Endometrium (tissue), 2 donors: ENCODE measurements at regions not wholly inside any gene's neighbourhood (a gene's known extent, or its start where the extent isn't known, plus 50 kb on each side); places are given as distances from the start of the nearest gene placed in this dataset.

Experiments
- FAIRE-seq: peaks from 2 replicates; lab custom pipeline; 2012; peaks lifted over from hg19 to GRCh38; lab: Jason Lieb, UNC
- donor health status: control.
- donor health status: control.

DNA sequence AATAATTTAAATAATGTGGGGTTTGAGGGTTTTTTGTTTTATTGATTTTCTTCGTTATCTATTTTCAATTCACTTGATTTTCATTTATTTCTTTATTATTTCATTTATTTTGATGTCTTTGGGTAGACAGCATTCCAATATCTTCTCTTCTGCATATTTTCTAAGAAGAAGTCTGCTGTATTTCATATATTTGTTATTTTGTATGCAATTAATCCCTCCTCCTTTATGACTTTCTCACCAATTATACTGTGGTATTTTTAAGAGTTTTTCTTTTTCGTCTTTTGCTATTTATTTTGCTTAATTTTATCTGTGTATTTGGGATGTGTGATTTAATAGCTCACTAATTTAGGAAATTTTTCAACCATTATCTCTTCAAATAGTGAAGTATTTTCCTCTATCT, 1444.4 kb upstream of the MIR17HG start:
- FAIRE-seq: no peak

DNA sequence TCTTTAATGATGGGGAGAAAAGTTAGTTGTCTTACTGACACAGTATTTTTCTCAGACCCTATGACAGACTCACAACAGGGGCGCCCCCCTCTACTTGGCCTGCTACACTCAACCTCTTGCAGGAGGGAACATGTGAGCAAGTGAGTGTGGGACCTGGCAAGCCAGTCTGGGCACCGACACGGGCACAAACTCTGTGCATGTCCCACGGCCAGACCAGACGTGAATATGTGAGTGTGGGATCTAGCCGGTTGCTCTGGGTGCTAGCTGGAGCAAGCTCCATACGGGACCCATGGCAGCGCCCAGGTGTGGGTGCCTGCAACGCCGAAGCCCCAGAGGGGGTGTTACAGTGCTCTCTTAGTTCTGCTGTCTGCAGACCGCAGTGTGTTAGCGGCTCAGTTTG, 1437.3 kb upstream of the MIR17HG start:
- no peak for FAIRE-seq

DNA sequence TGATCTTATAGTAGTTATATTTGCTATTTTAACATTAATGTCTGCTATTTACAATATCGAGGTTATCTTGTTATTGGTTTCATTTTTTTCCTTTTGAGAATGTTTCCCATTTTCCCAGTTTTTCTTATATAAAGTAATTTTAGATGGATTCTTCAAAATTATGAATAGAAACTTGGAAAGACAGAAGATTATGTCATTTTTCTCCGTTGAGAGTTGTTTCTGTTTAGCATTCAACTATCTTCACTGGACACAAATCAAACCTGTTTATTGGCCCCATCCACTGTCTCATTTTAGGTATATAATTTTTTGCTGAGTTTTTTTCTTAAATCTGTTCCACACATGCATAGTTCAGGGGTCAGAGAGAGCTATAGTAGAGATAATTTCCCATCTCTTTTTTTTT, 1430.9 kb upstream of the MIR17HG start:
- no peak for FAIRE-seq

DNA sequence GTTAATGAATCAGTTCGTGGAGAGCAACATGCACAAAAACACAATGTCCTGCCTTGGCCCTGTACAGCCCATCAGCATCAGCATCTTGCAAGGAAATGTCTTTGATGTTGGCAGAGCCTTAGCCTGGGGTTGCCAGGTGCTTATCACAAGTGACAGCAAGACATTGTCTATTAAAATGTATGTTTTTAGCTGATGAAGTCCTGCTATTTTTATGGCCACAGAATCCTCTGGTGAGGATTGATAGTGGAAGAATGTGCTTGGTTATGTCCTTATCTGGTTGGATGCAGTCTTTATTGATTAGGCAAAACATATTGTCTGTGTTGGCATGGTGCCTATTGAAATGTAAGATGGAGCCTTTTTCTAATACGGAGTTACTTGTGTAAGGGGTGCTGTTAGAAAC, 1427.0 kb upstream of the MIR17HG start:
- no peak for FAIRE-seq

DNA sequence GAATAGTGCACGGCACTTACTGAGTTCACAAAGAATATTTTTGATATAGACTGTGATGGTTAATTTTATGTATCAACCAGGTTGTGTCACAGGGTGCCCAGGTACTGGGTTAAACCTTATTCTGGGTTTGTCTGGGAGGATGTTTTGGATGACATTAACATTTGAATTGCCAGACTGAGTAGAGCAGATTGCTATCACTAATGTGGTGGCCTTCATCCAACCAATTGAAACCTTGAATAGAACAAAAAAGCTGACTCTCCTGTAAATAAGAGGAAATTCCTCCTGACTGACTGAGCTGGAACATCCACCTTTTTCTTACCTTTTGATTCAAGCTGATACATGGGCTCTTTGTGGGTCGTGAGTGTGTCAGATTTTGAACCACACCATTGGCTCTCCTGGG, 1424.4 kb upstream of the MIR17HG start:
- FAIRE-seq: no peak

DNA sequence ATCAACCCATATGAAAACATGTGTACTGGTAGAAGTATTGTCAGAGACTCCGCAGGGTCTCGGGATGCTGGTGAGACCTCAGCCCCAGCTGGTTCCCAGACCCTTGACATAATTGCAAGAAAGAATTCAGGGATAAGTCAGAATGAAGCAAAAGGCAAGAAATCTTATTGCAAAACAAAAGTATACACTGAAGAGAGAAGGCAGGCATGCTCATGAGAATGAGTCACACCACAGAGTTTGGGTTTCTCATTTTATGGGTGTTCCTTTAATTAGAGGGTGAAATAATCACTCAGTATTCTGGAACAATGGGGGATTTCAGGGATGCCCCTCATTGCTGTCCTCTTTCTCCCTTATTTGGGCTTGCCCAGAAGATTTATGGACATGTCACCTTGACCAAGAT, 1423.8 kb upstream of the MIR17HG start:
- FAIRE-seq: no peak

DNA sequence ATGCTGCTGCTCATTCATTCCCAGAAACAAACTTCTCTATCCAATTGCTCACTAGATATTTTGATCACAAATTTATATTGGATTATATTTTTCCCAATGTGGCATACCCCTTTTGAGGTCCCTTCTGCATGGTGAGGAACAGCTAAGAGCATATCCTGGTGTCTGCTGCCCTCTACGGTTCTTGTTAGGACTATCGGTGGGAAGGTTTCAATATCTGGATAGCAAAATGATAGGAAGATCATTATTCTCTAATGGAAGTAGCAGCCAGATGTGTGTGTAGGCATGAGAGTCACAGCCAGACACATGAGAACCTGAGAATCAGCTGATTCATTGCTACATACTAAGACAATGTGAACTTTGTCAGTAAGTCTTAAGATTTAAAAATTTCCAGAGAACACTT, 1422.4 kb upstream of the MIR17HG start:
- no peak for FAIRE-seq

DNA sequence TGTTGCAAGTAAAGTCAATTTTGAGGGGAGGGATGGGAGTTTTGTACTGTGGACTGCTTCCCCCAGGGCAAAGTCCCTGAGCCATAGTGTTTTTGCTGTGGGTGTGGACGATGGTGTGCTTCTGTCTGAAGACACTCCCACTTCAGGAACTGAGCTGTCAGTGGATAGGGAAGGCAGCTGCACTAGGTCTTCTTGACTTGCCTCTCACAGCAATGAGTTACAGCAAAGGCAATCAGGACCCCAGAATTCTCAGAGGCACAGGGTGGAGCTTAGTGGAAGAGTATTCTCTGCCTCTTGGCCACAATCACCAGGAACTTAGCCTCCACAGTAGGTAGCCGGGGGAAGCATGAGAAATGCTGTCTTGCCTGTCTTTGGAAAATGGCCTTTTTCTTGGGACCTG, 1416.6 kb upstream of the MIR17HG start:
- no peak for FAIRE-seq

DNA sequence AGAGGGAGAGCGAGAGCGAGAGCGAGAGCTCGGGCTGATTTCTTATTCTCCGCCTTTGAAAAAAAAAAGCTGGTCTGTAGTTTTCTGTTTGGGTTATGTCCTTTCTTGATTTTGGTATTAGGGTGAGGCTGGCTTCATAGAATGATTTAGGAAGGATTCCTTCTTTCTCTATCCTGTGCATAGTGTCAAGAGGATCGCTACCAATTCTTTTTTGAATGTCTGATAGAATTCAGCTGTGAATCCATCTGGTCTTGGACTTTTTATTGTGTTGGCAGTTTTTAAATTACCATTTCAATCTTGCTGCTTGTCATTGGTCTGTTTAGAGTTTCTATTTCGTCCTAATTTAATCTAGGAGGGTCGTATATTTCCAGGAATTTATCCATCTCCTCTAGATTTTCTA, 1414.6 kb upstream of the MIR17HG start:
- FAIRE-seq: no peak

DNA sequence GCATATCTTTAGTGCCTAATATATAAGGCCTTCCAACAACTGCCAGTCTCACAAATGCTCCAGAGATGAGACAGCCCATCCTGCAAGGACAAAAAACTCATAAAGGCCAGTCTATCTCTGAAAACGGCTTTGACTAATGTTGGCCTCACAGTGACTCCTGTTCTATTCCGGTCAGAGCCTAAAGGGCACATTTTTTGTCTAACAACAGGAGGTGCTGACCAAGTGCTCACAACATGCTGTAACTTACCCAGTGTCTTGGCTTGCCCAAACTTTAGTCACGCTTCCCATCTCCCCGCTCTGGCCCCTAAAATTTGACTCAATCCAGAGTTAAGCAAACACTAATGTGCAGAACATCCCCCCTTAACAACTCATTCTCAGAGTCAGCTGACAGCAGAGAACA, 1411.2 kb upstream of the MIR17HG start:
- no peak for FAIRE-seq

DNA sequence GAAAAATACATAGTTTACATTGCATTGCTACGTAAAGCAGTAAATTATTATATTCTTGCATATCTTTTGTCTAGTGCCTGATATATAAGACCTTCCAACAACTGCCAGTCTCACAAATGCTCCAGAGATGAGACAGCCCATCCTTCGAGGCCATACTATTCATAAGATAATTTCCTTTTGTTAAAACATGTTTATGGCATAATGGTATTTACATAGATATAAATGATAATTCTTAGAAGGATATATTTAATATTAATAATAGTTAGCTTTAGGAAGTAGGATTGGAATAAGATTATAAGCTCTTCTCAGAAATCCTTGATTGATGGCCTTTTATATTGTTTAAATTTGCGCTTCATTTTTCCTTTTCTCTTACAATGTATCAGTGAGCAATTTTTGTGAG, 1410.1 kb upstream of the MIR17HG start:
- no peak for FAIRE-seq

DNA sequence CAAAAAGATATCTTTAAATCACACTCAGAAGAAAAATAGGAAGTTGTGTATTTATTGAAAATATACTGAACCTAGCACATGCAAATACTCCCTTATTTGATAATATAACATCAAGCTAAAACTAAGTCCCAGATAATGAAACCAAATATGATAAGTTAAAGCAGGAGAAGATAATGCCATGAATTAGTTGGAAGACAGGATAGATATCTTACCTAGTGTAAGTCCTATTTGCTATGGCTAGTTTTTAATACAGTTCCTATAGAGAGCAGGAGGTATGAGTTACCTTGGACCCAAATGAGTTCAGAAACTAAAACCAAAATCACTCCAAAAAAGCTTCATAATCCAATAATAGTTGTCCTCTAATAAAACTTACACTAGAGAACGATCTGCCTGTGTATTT, 1407.1 kb upstream of the MIR17HG start:
- FAIRE-seq: no peak

DNA sequence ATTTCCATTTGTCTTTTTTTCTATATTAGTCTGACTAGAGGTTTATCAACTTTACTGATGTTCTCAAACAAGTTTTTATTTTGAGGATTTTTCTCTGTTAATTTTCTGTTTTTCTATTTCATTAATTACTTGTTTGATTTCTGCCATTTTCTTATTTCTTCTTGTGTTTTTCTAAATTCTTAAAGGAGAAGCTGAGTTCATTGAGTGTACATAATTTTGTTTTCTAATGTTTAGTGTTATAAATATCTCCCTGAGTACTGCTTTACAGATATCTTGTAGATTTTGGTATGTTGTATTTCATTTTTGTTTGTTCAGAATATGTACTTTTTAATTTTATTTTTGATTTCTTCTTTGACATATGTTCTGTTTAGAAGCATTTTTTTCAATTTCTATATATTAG, 1404.3 kb upstream of the MIR17HG start:
- FAIRE-seq: no peak

DNA sequence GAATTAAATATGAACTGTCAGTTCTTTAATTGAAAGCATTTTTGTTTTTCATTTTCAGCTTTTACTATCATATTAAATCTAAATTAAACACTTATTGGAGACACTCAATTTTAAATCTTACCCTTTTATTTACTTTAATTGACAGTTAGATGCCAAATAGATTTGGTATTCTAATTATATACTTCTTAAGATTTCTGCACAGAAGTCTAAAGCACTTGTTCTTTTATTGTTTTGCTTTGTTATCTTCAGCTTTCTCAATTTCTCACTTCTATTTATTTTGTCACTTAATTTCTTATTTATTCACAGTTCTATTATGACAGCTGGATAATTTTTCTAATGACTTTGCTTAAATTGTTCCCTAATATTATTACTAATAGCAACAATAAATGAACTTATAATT, 1397.3 kb upstream of the MIR17HG start:
- no peak for FAIRE-seq

DNA sequence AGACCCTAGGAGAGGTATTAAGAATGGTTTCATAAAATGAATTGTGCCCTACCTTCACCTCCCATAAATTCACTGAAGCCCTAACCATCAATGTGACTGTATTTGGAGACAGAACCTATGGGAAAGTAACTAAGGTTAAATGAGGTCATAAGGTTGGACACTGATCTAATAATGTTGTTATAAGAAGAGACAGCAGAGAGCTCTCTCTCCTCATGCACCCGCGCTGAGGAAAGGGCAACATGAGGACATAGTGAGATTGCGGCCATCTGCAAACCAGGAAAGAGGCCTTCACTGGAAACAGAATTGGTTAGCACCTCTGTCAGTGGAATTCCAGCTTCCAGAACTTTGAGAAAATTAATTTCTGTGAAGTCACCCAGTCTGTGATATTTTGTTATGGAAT, 1396.1 kb upstream of the MIR17HG start:
- FAIRE-seq: no peak

DNA sequence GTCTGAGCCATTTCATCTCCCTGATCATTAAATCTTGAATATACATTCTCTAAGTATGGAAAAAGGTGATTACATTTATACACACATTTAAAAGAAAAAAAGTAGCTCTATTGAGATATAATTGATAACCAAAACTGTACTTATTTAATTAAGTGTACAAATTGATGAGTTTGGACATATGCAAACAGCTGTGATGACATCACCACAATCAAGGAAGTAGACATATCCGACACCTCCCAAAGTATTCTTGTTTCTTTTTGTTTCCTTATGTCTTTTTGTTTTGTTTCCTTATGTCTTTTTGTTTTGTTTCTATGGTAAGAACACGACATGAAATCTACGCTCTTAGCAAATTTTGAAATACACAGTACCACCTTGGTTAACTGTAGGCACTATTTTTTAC, 1393.9 kb upstream of the MIR17HG start:
- no peak for FAIRE-seq

DNA sequence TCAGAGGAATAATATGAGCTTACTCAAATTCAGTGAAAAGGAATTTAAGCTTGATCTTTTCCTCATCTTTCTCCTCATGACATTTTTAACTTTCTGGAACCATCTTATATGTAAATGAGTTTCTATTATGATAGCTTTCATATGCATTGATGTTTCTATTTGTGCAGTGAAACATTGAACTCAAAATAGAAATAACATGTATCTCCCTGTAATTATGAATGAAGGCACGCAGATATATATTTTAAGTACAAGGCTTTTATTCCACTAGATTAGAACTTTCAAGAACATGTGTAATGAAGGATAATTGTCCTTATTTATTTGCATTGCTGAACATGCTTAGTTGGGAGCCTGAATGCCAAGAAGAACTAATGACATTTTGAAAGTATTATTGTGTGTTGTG, 1391.7 kb upstream of the MIR17HG start:
- FAIRE-seq: no peak

DNA sequence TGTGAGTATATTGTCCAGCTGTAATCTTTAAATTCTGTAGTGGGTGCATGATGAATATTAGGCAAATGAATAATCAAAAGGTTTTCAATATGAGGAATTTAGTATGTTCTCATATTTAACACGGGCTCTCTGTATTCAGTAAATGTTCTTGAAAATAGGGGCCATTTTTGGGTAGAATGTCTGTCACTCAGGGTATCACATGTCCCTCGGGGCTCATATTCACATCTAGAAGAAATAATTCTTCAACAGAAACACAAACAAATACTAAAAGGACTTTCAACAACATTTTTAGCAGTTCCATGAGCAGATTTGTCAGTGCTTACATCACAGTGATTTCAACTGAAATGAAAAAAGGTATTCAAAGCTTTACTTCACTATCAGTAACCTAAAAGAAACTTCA, 1388.4 kb upstream of the MIR17HG start:
- no peak for FAIRE-seq

DNA sequence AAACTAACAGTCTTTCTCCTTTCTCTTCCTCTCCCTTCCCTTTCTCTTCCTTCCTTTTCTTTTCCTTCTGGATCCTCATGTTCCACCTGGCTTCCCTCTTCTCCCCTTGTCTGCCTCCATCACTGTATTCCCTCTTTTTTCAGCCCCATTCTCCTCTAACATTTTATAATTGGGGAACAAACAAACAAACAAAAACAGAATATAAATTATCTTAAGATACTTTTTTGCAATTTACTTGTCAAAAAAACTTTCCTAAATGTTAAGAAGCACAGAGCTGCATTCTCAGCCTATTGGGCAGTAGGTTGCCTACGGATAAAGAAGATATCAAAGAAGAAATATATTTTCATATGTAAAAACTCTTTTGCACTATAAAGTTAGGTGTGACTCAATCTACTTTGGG, 1382.2 kb upstream of the MIR17HG start:
- FAIRE-seq: no peak

DNA sequence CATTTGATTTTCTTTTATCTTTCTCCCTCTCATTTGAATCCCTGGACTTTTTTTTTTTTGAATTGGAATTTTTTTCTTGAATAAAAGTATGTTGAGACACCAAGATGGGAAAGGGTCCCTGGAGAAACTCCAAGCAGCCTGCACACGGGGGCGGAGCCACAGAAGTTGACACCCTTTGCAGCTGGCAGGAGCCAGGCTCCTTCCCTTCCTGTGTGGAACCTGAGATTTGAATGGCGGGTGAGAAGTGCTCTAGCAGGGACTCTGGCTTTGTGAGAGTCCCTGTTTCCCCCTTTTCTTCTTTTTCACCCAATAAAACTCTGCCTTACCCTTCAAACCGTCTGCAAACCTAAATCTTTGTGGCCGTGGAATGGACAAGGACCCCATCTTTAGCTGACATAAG, 1381.0 kb upstream of the MIR17HG start:
- no peak for FAIRE-seq

DNA sequence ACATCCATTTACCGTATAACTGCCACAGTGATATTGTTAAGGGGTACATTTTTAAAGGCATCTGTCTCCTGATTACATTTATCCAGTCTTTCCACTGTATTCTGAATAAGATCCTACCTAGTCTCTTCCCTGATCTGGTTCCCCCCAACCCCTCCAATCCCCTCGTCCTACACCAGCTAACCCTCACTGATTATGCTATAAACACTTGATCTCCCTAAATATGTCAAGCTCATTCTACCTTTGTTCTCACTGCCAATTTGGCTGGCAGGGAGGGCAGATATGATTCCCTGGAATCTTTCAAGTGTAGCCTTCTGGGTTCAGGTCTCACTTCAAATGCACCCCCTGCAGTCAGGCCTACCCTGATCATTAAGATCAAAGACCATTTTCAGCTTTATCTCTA, 1379.8 kb upstream of the MIR17HG start:
- FAIRE-seq: no peak

DNA sequence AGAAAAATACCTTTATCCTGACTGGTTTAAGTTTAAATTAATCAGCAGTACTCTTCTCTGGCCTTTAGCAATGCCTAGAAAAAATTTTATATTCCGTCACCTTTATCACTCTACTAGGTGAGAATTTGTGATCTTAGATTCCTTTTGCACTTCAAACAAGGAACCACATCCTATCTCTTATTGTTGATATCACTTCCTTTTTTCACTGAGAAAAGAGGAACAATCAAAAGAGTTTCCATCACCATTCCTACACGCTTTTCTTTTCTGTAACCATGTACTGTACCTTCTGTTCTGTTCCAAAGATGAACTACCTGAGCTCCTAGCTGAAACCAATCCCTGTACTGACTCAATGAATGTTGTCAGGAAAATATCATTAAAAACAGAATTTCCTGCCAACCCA, 1379.0 kb upstream of the MIR17HG start:
- no peak for FAIRE-seq

DNA sequence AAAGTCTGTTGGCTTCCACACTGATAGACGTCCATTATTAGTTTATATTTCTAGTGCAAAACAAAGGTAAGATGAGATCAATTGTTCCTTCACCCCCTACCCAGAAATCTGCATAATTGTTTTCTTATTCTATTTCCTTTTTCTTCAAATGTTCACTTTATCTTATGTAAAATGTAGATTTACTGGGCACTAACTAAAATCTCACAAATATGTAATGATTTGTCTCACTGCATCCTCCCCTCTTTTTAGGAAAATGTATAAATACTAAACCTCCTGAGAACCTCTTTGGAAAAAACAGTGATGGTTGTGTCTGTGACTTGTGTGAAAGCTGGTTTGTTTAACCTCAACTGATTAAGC, 1377.2 kb upstream of the MIR17HG start:
- no peak for FAIRE-seq

DNA sequence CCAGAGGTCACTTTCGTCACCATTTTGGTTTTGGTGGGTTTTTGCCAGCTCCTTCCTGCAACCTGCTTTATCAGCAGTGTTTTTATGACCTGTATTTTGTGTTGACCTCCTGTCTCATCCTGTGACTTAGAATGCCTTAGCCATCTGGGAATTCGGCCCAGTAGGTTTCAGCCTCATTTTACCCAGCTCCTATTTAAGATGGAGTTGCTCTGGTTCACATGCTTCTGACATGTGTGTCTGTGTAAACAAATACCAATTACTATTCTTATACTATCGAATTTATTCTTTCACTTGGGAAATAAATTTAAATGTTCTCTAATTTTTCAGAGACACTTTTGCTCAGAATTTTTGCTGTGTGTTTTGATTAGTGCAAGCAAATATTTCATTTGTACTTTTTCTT, 1370.3 kb upstream of the MIR17HG start:
- FAIRE-seq: no peak

DNA sequence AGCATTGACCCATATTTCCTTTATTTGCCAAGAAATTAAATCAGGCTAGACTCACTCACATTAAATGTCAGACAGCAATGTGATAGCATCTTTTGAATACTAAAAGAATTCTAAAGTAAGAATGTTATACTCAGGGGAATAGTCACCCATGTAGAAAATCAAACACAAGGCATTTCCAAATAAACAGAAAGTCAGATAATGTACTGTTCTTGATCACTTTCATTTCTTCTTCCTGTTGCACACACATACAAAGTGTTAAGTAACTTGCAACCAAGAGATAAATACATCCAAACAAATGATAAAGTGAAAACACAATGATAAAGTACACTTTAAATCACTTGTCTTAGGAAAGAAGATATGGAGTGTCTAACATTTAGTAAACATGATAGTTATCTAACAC, 1366.6 kb upstream of the MIR17HG start:
- no peak for FAIRE-seq
